GM10248 (cell line): ENCODE measurements at regions not wholly inside any gene's neighbourhood (a gene's known extent, or its start where the extent isn't known, plus 50 kb on each side); places are given as distances from the start of the nearest gene placed in this dataset.

ENCODE experiments used
- CTCF ChIA-PET: fragments of 300-600 bp; sonication (Branson Sonifier 250); formaldehyde crosslinking; extraction: SDS; loops from one replicate; lab custom pipeline; 2021; ENCODE audit warnings: antibody characterized with exemption; lab: Yijun Ruan, JAX
- POLR2A ChIA-PET: fragments of 350-650 bp; sonication (Branson Sonifier 250); formaldehyde crosslinking; extraction: SDS; loops from one replicate; lab custom pipeline; 2020; ENCODE audit warnings: antibody characterized with exemption; lab: Yijun Ruan, JAX
- DNase-seq: peaks from one replicate; pipeline ENCODE4 v3.0.0; 2012; ENCODE audit errors: extremely low spot score
- CTCF ChIP-seq: IDR thresholded peaks from 2 replicates; pipeline ENCODE4 v1.5.1; 2012; ENCODE audit warnings: mild to moderate bottlenecking, low read depth; ENCODE audit errors: extremely low read depth, missing control alignments, control extremely low read depth

GRCh38 chr5:40165106-40165788 lies 514.5 kb upstream of the PTGER4 start:
- DNase-seq, result no peak
- CTCF ChIA-PET, result interaction anchor here (1.2 to 2.1 kb wide), 3 partner anchors 10 to 124 kb away, joined by 3 to 6 read pairs (median 3); no protein-coding TSS in a partner anchor
- POLR2A ChIA-PET, result no interaction called here
- TF ChIP-seq CTCF, result no peak

- ChIA-PET CTCF (interaction anchor here (1.3 kb wide), 1 partner anchor 18 kb away, joined by 3 read pairs; no protein-coding TSS in a partner anchor), POLR2A (no interaction called here)
- DNase-seq, result no peak
- TF ChIP-seq CTCF, result no peak
These were observed 519.3 kb upstream of the PTGER4 start for GRCh38 chr5:40160435-40160834.

DNA sequence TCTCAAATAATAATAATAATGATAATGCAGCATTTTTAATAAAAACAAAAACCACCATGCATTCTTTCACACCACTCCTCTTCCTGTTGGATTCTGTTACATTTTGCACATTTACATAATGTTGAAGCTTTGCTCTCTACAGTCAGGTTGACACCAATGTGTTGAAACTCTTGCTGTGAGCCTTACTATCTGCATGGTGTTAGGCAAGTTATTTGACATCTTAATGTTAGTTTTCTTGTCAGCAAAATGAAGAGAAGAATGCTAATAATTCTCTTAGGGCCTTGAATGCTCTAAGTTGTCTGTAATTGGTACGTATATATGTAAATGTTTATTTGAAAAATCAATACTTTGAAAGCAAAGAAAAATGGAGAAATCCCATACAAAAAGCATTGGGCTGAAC lies 525.5 kb upstream of the PTGER4 start:
- ChIA-PET CTCF (no interaction called here), POLR2A (no interaction called here)
- TF ChIP-seq CTCF, result no peak
- DNase-seq, result no peak

DNA sequence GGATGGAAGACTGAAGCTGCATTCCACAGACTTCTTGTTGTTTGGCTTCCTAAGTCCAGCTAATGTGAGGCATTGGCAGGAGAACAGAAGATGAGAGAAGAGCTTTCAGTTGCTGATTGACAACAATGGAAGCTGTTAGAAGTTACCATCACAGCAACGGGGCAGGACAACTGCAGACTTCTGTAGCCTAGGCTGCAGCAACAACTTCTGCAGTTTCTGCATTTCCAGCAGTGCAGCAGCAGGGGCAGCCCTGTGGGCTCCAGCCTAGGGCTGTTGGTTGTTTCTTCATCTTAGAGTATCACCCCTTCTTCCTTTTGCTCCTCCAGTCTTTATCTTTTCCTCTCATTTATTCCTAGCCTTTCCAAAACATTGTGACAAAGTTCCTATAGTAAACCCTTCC lies 528.8 kb upstream of the PTGER4 start:
- TF ChIP-seq CTCF, result no peak

DNA sequence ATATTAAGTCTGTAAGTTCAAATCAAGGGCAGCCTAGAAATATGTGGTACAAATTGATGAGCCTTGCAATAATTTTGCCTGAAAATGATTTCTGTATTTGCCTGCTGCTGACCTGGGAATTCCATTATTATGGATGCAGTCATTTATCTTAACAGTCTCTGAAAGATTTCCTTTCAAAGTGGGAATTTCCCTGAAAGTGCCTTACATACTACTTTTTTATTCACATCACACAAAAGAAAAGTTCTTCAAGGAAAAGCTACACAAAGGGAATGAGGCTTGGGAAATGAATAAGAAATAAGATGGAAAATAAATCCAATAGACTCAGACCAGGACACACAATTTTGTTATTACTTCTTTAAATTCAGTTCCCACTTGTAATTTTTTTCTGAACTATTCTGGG lies 537.8 kb upstream of the PTGER4 start:
- ChIA-PET POLR2A (no interaction called here), CTCF (interaction anchor here (1.2 kb wide), 1 partner anchor 19 kb away, joined by 3 read pairs; no protein-coding TSS in a partner anchor)
- TF ChIP-seq CTCF, result no peak
- no peak for DNase-seq

More for the DNA sequence above, 528.8 kb upstream of the PTGER4 start:
- CTCF ChIA-PET, result no interaction called here
- no peak for DNase-seq
- POLR2A ChIA-PET, result no interaction called here

GRCh38 chr5:40141418-40141817 lies 538.3 kb upstream of the PTGER4 start:
- POLR2A ChIA-PET, result no interaction called here
- DNase-seq, result no peak
- CTCF ChIA-PET, result interaction anchor here (1.2 kb wide), 1 partner anchor 20 kb away, joined by 3 read pairs; no protein-coding TSS in a partner anchor
- TF ChIP-seq CTCF, result no peak
